ENCODE measurements at regions not wholly inside any gene's neighbourhood (a gene's known extent, or its start where the extent isn't known, plus 50 kb on each side); places are given as distances from the start of the nearest gene placed in this dataset.

GRCh38 chr5:2904399-2904798 lies 152.9 kb upstream of the IRX2 start:
- TF ChIP-seq CTCF (IDR thresholded peaks at IDR 0.05): no peak
- TF ChIP-seq ZFX (IDR thresholded peaks at IDR 0.05; ENCODE audit: borderline replicate concordance): no peak
